GM19035 (cell line): ENCODE measurements at regions not wholly inside any gene's neighbourhood (a gene's known extent, or its start where the extent isn't known, plus 50 kb on each side); places are given as distances from the start of the nearest gene placed in this dataset.

ENCODE experiments used
- ATAC-seq: cut with Tn5 transposase; IDR thresholded peaks from one replicate; pipeline ENCODE4 v1.9.1; 2021; ENCODE audit not compliant: unreplicated experiment

- no peak for ATAC-seq
These were observed 324.6 kb downstream of the MID1IP1 start for GRCh38 chrX:39125834-39126233.

- no peak for ATAC-seq
These were observed 332.7 kb downstream of the MID1IP1 start for GRCh38 chrX:39133971-39134370.

- ATAC-seq: no peak
These were observed 336.2 kb downstream of the MID1IP1 start for GRCh38 chrX:39137363-39137954.

- no peak for ATAC-seq
These were observed 339.3 kb downstream of the MID1IP1 start for GRCh38 chrX:39140581-39140980.

GRCh38 chrX:39144323-39144722 is 343.1 kb downstream of the MID1IP1 start:
- ATAC-seq: no peak

- no peak for ATAC-seq
These were observed 343.7 kb downstream of the MID1IP1 start for GRCh38 chrX:39144956-39145355.

- ATAC-seq: no peak
These were observed 344.6 kb downstream of the MID1IP1 start for GRCh38 chrX:39145859-39146258.

- no peak for ATAC-seq
These were observed 348.5 kb downstream of the MID1IP1 start for GRCh38 chrX:39149761-39150160.

- ATAC-seq: no peak
These were observed 349.0 kb downstream of the MID1IP1 start for GRCh38 chrX:39150220-39150619.

- no peak for ATAC-seq
These were observed 349.4 kb downstream of the MID1IP1 start for GRCh38 chrX:39150621-39151020.

GRCh38 chrX:39152106-39152649 is 350.9 kb downstream of the MID1IP1 start:
- ATAC-seq: no peak

- ATAC-seq: no peak
These were observed 354.8 kb downstream of the MID1IP1 start for GRCh38 chrX:39156051-39156450.

GRCh38 chrX:39157006-39157405 is 355.7 kb downstream of the MID1IP1 start:
- no peak for ATAC-seq

- ATAC-seq: no peak
These were observed 356.5 kb downstream of the MID1IP1 start for GRCh38 chrX:39157796-39158195.

GRCh38 chrX:39158801-39159657 is 357.8 kb downstream of the MID1IP1 start:
- ATAC-seq: peak; percentile 67

GRCh38 chrX:39159921-39160507 is 358.8 kb downstream of the MID1IP1 start:
- no peak for ATAC-seq

- ATAC-seq: no peak
These were observed 360.5 kb downstream of the MID1IP1 start for GRCh38 chrX:39161611-39162255.

- no peak for ATAC-seq
These were observed 361.1 kb downstream of the MID1IP1 start for GRCh38 chrX:39162322-39162735.

GRCh38 chrX:39163581-39164126 is 362.4 kb downstream of the MID1IP1 start:
- no peak for ATAC-seq

GRCh38 chrX:39164212-39164611 is 363.0 kb downstream of the MID1IP1 start:
- ATAC-seq: no peak

- ATAC-seq: no peak
These were observed 363.9 kb downstream of the MID1IP1 start for GRCh38 chrX:39165185-39165584.
